ENCODE measurements at regions not wholly inside any gene's neighbourhood (a gene's known extent, or its start where the extent isn't known, plus 50 kb on each side); places are given as distances from the start of the nearest gene placed in this dataset.

DNA sequence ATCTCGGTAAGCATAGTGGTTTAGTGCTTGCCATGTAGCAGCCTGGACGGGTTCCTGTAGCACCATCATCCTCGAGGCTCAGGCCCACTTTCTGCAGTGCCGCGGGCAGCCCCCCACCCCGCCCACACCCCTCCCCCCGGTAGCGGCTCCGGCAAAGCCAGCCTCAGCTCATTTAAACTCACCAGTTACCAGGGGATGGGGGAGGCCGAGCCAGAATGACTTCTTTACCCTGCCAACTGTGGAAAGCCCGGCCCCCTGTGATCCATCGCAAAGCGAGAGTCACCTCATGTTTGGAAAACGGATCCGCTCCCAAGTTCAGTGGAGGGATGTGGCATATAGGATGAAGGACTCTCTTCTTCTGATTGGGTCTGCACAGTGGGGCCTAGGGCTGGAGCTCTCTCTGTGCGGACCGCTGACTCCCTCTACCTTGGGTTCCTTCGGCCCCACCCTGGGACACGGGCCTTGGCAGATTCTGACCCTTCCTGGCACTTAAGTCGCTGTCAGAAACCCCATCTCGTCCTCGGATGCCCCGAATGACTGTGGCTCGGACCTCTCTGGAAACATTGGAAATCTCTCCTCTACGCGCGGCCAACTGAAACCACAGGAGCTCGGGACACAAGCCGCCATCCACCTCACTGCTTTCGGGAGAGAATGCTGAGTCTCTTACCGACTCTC lies 337.8 kb upstream of the DEFB115 start:
- Histone ChIP-seq H2AFZ (ENCODE audit: low read length) (no peak overlapping the region), H3K27ac (ENCODE audit: insufficient read depth, low read length) (no peak overlapping the region), H3K4me2 (ENCODE audit: extremely low read depth, insufficient read depth, low read length) (no peak overlapping the region), H3K79me2 (ENCODE audit: control insufficient read depth, insufficient read depth, low read length) (no peaks in the 10 kb centered on the region), H3K4me3 (replicated peaks in 1 of 4; ENCODE audit: control extremely low read depth in 1 of 4, insufficient read depth in 1 of 4, low read depth in 3 of 4, low read length in 4 of 4) (no peak overlapping the region), H3K4me1 (ENCODE audit: control insufficient read depth, extremely low read depth, insufficient read depth, low read length) (no peaks in the 10 kb centered on the region), H3K9ac (ENCODE audit: insufficient read depth, low read length) (no peak overlapping the region), H3K9me3 (ENCODE audit: control insufficient read depth, insufficient read depth, low read depth, low read length) (no peaks in the 10 kb centered on the region), H4K20me1 (ENCODE audit: control insufficient read depth, extremely low read depth, insufficient read depth, low read length) (no peaks in the 10 kb centered on the region), H3K27me3 (ENCODE audit: control insufficient read depth, insufficient read depth, low read length) (no peaks in the 10 kb centered on the region), H3K36me3 (ENCODE audit: control insufficient read depth, insufficient read depth, low read length) (no peaks in the 10 kb centered on the region)
- no peak for DNase-seq (ENCODE audit: low read depth in 2 of 2)
- no peak for TF ChIP-seq EZH2 (IDR thresholded peaks at IDR 0.05; ENCODE audit: low read length, missing control alignments)
- TF ChIP-seq, protein P1, sequence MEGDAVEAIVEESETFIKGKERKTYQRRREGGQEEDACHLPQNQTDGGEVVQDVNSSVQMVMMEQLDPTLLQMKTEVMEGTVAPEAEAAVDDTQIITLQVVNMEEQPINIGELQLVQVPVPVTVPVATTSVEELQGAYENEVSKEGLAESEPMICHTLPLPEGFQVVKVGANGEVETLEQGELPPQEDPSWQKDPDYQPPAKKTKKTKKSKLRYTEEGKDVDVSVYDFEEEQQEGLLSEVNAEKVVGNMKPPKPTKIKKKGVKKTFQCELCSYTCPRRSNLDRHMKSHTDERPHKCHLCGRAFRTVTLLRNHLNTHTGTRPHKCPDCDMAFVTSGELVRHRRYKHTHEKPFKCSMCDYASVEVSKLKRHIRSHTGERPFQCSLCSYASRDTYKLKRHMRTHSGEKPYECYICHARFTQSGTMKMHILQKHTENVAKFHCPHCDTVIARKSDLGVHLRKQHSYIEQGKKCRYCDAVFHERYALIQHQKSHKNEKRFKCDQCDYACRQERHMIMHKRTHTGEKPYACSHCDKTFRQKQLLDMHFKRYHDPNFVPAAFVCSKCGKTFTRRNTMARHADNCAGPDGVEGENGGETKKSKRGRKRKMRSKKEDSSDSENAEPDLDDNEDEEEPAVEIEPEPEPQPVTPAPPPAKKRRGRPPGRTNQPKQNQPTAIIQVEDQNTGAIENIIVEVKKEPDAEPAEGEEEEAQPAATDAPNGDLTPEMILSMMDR (conservative IDR thresholded peaks at IDR 0.05 in 1 of 2, IDR thresholded peaks at IDR 0.05 in 1 of 2; ENCODE audit: low read depth in 1 of 2, low read length in 2 of 2): no peak

DNA sequence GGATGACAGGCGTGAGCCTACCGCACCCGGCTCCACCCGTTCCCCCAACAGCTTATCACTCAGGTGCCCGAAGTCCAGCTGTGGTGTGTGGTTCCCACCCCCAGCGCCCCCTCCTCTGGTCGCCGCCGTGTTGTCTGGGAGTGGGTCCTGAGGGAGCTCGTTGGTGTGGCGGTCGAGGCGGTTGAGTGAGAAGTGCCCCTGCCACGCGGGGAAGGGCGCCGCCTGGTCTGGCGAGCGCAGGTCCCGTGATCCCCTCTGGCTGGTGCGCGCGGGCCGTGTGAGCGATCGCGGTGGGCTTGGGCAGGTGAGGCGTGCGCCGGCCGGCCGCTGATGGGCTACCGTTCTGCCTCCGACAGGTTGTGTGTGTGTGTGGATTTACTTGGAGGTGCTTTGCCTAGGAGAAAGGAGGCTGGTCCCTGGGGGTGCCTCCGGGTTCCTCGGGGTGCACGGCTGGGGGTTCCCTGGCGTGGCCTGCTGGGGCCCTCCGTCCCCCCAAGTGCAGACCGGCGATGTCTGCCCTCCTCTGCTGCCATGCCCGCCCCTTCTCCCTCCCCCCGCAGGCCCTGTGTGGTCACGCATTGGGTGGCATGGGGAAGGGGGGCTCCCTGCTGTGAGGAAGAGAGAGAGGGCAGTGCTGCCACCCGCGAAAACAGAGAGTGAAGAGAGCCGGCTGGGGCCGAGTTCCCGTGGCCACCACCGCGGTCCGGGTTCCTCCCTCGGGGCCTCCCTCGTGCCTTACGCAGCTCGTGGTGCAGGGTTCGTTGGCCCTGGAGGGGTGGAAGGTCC lies 336.0 kb upstream of the DEFB115 start:
- Histone ChIP-seq H3K4me3 (replicated peaks in 1 of 4; ENCODE audit: control extremely low read depth in 1 of 4, insufficient read depth in 1 of 4, low read depth in 3 of 4, low read length in 4 of 4) (no peak overlapping the region), H2AFZ (ENCODE audit: low read length) (no peak overlapping the region), H3K27me3 (ENCODE audit: control insufficient read depth, insufficient read depth, low read length) (no peaks in the 10 kb centered on the region), H3K4me1 (ENCODE audit: control insufficient read depth, extremely low read depth, insufficient read depth, low read length) (no peaks in the 10 kb centered on the region), H3K27ac (ENCODE audit: insufficient read depth, low read length) (no peak overlapping the region), H3K9ac (ENCODE audit: insufficient read depth, low read length) (no peak overlapping the region), H3K4me2 (ENCODE audit: extremely low read depth, insufficient read depth, low read length) (no peak overlapping the region), H3K79me2 (ENCODE audit: control insufficient read depth, insufficient read depth, low read length) (no peaks in the 10 kb centered on the region), H4K20me1 (ENCODE audit: control insufficient read depth, extremely low read depth, insufficient read depth, low read length) (no peaks in the 10 kb centered on the region), H3K36me3 (ENCODE audit: control insufficient read depth, insufficient read depth, low read length) (no peaks in the 10 kb centered on the region), H3K9me3 (ENCODE audit: control insufficient read depth, insufficient read depth, low read depth, low read length) (no peaks in the 10 kb centered on the region)
- TF ChIP-seq, protein P1 (conservative IDR thresholded peaks at IDR 0.05 in 1 of 2, IDR thresholded peaks at IDR 0.05 in 1 of 2; ENCODE audit: low read depth in 1 of 2, low read length in 2 of 2): no peak
- no peak for TF ChIP-seq EZH2 (IDR thresholded peaks at IDR 0.05; ENCODE audit: low read length, missing control alignments)
- no peak for DNase-seq (ENCODE audit: low read depth in 2 of 2)

DNA sequence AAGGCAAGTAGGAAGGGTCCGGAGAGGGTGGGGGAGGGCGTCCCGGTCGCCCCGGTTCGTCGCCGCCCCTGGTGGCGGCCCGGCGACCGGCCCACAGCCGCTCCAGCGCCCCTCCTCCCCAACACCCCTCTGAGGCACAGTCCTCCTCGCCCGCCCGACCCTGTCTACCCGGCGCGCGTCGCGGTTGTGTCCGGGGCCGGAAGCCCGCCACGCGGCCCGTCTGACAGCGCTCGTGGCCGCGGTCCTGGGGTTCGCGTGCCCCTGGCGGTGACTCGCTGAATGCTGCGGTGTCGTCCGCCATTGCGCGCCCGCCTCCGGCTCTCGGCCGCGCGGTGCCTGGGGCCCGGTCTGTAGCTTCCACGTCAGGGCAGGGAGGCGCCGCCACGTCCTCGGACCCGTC lies 335.3 kb upstream of the DEFB115 start:
- no peak overlapping the region for H3K9ac ChIP-seq (ENCODE audit: insufficient read depth, low read length)
- no peak overlapping the region for H3K4me3 ChIP-seq (replicated peaks in 1 of 4; ENCODE audit: control extremely low read depth in 1 of 4, insufficient read depth in 1 of 4, low read depth in 3 of 4, low read length in 4 of 4)
- no peak for TF ChIP-seq EZH2 (IDR thresholded peaks at IDR 0.05; ENCODE audit: low read length, missing control alignments)
- TF ChIP-seq, protein P1 (conservative IDR thresholded peaks at IDR 0.05 in 1 of 2, IDR thresholded peaks at IDR 0.05 in 1 of 2; ENCODE audit: low read depth in 1 of 2, low read length in 2 of 2): no peak
- H3K79me2 ChIP-seq (ENCODE audit: control insufficient read depth, insufficient read depth, low read length): no peaks in the 10 kb centered on the region
- DNase-seq (ENCODE audit: low read depth in 2 of 2): no peak
- H4K20me1 ChIP-seq (ENCODE audit: control insufficient read depth, extremely low read depth, insufficient read depth, low read length): no peaks in the 10 kb centered on the region
- H3K27me3 ChIP-seq (ENCODE audit: control insufficient read depth, insufficient read depth, low read length): no peaks in the 10 kb centered on the region
- no peaks in the 10 kb centered on the region for H3K36me3 ChIP-seq (ENCODE audit: control insufficient read depth, insufficient read depth, low read length)
- no peak overlapping the region for H3K4me2 ChIP-seq (ENCODE audit: extremely low read depth, insufficient read depth, low read length)
- no peak overlapping the region for H3K27ac ChIP-seq (ENCODE audit: insufficient read depth, low read length)
- H2AFZ ChIP-seq (ENCODE audit: low read length): no peak overlapping the region
- H3K4me1 ChIP-seq (ENCODE audit: control insufficient read depth, extremely low read depth, insufficient read depth, low read length): no peaks in the 10 kb centered on the region
- H3K9me3 ChIP-seq (ENCODE audit: control insufficient read depth, insufficient read depth, low read depth, low read length): no peaks in the 10 kb centered on the region

All from fibroblast of lung (primary cell).